ENCODE measurements at regions not wholly inside any gene's neighbourhood (a gene's known extent, or its start where the extent isn't known, plus 50 kb on each side); places are given as distances from the start of the nearest gene placed in this dataset.

GRCh38 chr19:29285187-29285687 is 72.3 kb upstream of the UQCRFS1 start:
- peaks cover 5 to 11% of the 10 kb centered on the region in 2 donors for H3K9me3 ChIP-seq (replicated peaks in 1 of 2; ENCODE audit: control insufficient read depth in 1 of 2, insufficient read depth in 1 of 2, low read length in 2 of 2)
- no peak overlapping the region for H3K9ac ChIP-seq (ENCODE audit: insufficient read depth, low read length, poor library complexity, severe bottlenecking)
- no peak overlapping the region for H3K4me3 ChIP-seq (replicated peaks in 1 of 3; ENCODE audit: low read depth in 2 of 3, low read length in 3 of 3)
- no peaks in the 10 kb centered on the region for H3K36me3 Mint-ChIP-seq
- no peaks in the 10 kb centered on the region for H3K4me1 Mint-ChIP-seq
- no peaks in the 10 kb centered on the region for H4K20me1 ChIP-seq (ENCODE audit: insufficient read depth, low read length)
- no peaks in the 10 kb centered on the region for H3K4me1 ChIP-seq (ENCODE audit: control insufficient read depth in 1 of 2, insufficient read depth in 2 of 2, low read length in 2 of 2)
- no peak overlapping the region for H2AFZ ChIP-seq (ENCODE audit: insufficient read depth, low read depth, low read length, poor library complexity, severe bottlenecking)
- no peak for TF ChIP-seq CTCF (IDR thresholded peaks at IDR 0.05)
- peaks cover 0 to 10% (median 7%) of the 10 kb centered on the region in 7 donors for H3K9me3 Mint-ChIP-seq
- H3K27me3 Mint-ChIP-seq (ENCODE audit: low read depth in 3 of 3): peaks cover 0 to 7% (median 0%) of the 10 kb centered on the region in 3 donors
- intact Hi-C loops (cut with micrococcal nuclease): no loop called here
- H3K4me2 ChIP-seq (replicated peaks; ENCODE audit: extremely low read depth, low read length, poor library complexity, severe bottlenecking): no peak overlapping the region
- 50% methylated on average over 1 of the region's 6 CpGs for WGBS (ENCODE audit: insufficient coverage)
- DNase-seq: no peak
- H3K27me3 ChIP-seq (ENCODE audit: control insufficient read depth in 2 of 2, insufficient read depth in 2 of 2, low read length in 2 of 2): no peaks in the 10 kb centered on the region
- H3K27ac Mint-ChIP-seq: no peak overlapping the region
- no peak overlapping the region for H3K27ac ChIP-seq (ENCODE audit: low read depth in 1 of 2, low read length in 2 of 2)
- no peaks in the 10 kb centered on the region for H3K79me2 ChIP-seq (ENCODE audit: insufficient read depth, low read length)
- no peak overlapping the region for H3K4me3 Mint-ChIP-seq
- no peaks in the 10 kb centered on the region for H3K36me3 ChIP-seq (replicated peaks in 1 of 2; ENCODE audit: control insufficient read depth in 1 of 2, insufficient read depth in 2 of 2, low read length in 2 of 2)

- TF ChIP-seq CTCF (IDR thresholded peaks at IDR 0.05): no peak
- no peak for DNase-seq
- H4K20me1 ChIP-seq (ENCODE audit: insufficient read depth, low read length): no peaks in the 10 kb centered on the region
- no peak overlapping the region for H3K4me2 ChIP-seq (replicated peaks; ENCODE audit: extremely low read depth, low read length, poor library complexity, severe bottlenecking)
- WGBS (ENCODE audit: insufficient coverage): 40% methylated on average over 5 of the region's 6 CpGs
- no peak overlapping the region for H3K4me3 ChIP-seq (replicated peaks in 1 of 3; ENCODE audit: low read depth in 2 of 3, low read length in 3 of 3)
- Mint-ChIP-seq H3K9me3 (peaks cover 0 to 10% (median 6%) of the 10 kb centered on the region in 7 donors), H3K27me3 (ENCODE audit: low read depth in 3 of 3) (peaks cover 0 to 7% (median 0%) of the 10 kb centered on the region in 3 donors), H3K36me3 (no peaks in the 10 kb centered on the region), H3K4me1 (no peaks in the 10 kb centered on the region), H3K27ac (no peak overlapping the region), H3K4me3 (no peak overlapping the region)
- H2AFZ ChIP-seq (ENCODE audit: insufficient read depth, low read depth, low read length, poor library complexity, severe bottlenecking): no peak overlapping the region
- H3K27me3 ChIP-seq (ENCODE audit: control insufficient read depth in 2 of 2, insufficient read depth in 2 of 2, low read length in 2 of 2): no peaks in the 10 kb centered on the region
- intact Hi-C loops (cut with micrococcal nuclease): no loop called here
- H3K9ac ChIP-seq (ENCODE audit: insufficient read depth, low read length, poor library complexity, severe bottlenecking): no peak overlapping the region
- no peaks in the 10 kb centered on the region for H3K36me3 ChIP-seq (replicated peaks in 1 of 2; ENCODE audit: control insufficient read depth in 1 of 2, insufficient read depth in 2 of 2, low read length in 2 of 2)
- H3K9me3 ChIP-seq (replicated peaks in 1 of 2; ENCODE audit: control insufficient read depth in 1 of 2, insufficient read depth in 1 of 2, low read length in 2 of 2): peaks cover 5 to 11% of the 10 kb centered on the region in 2 donors
- H3K4me1 ChIP-seq (ENCODE audit: control insufficient read depth in 1 of 2, insufficient read depth in 2 of 2, low read length in 2 of 2): no peaks in the 10 kb centered on the region
- no peaks in the 10 kb centered on the region for H3K79me2 ChIP-seq (ENCODE audit: insufficient read depth, low read length)
- H3K27ac ChIP-seq (ENCODE audit: low read depth in 1 of 2, low read length in 2 of 2): no peak overlapping the region
Observed at GRCh38 chr19:29285878-29286277, 72.9 kb upstream of the UQCRFS1 start.

All from CD14-positive monocyte (primary cell).